Ascending aorta (tissue), 2 donors: ENCODE measurements at regions not wholly inside any gene's neighbourhood (a gene's known extent, or its start where the extent isn't known, plus 50 kb on each side); places are given as distances from the start of the nearest gene placed in this dataset.

ENCODE experiments used
- DNase-seq, 2 donors: peaks; one replicate each; pipeline ENCODE4 v3.0.0-alpha.2; 2019; ENCODE audit warnings: low spot score in 2 of 2
- H3K27ac ChIP-seq, 2 donors: fragments of 200-600 bp; sonication (generic); one replicate each; pipeline ENCODE4 v1.5.1; 2016 to 2017; ENCODE audit warnings: mild to moderate bottlenecking in 1 of 2
- H3K27me3 ChIP-seq: fragments of 200-600 bp; sonication (generic); one replicate; pipeline ENCODE4 v1.5.1; 2017
- H3K36me3 ChIP-seq, 2 donors: fragments of 200-600 bp; sonication (generic); one replicate each; pipeline ENCODE4 v1.5.1; 2016
- H3K4me1 ChIP-seq, 2 donors: fragments of 200-600 bp; sonication (generic); one replicate each; pipeline ENCODE4 v1.5.1; 2016 to 2017; ENCODE audit warnings: mild to moderate bottlenecking in 1 of 2
- H3K4me3 ChIP-seq, 2 donors: fragments of 200-600 bp; sonication (generic); one replicate each; pipeline ENCODE4 v1.5.1; 2016 to 2017; ENCODE audit warnings: mild to moderate bottlenecking in 1 of 2
- H3K9me3 ChIP-seq, 2 donors: fragments of 200-600 bp; sonication (generic); one replicate each; pipeline ENCODE4 v1.5.1; 2016
- intact Hi-C: fragments of 100-400 bp; cut with DNase I; formaldehyde crosslinking; loops from one replicate; pipeline ENCODE4 v1.15.1; 2023
- TF ChIP-seq, protein P1 (sequence below), 3 experiments: fragments of 200-600 bp in 2 of 3; fragments of 450-650 bp in 1 of 3; sonication (generic) in 2 of 3; IDR thresholded peaks; one replicate each; pipeline ENCODE4 v1.5.1; 2016 to 2019; ENCODE audit warnings: antibody characterized with exemption in 3 of 3, mild to moderate bottlenecking in 1 of 3, moderate library complexity in 1 of 3

GRCh38 chr14:46596236-46596635 lies 55.3 kb downstream of the RPL10L start:
- Histone ChIP-seq H3K27me3 (no peaks in the 10 kb centered on the region), H3K4me3 (no peak overlapping the region), H3K9me3 (no peaks in the 10 kb centered on the region), H3K4me1 (no peaks in the 10 kb centered on the region), H3K27ac (no peak overlapping the region), H3K36me3 (no peaks in the 10 kb centered on the region)
- TF ChIP-seq, protein P1, sequence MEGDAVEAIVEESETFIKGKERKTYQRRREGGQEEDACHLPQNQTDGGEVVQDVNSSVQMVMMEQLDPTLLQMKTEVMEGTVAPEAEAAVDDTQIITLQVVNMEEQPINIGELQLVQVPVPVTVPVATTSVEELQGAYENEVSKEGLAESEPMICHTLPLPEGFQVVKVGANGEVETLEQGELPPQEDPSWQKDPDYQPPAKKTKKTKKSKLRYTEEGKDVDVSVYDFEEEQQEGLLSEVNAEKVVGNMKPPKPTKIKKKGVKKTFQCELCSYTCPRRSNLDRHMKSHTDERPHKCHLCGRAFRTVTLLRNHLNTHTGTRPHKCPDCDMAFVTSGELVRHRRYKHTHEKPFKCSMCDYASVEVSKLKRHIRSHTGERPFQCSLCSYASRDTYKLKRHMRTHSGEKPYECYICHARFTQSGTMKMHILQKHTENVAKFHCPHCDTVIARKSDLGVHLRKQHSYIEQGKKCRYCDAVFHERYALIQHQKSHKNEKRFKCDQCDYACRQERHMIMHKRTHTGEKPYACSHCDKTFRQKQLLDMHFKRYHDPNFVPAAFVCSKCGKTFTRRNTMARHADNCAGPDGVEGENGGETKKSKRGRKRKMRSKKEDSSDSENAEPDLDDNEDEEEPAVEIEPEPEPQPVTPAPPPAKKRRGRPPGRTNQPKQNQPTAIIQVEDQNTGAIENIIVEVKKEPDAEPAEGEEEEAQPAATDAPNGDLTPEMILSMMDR (IDR thresholded peaks at IDR 0.05): no peak
- intact Hi-C loops: no loop called here
- DNase-seq: no peak

GRCh38 chr14:46582826-46583225 lies 68.8 kb downstream of the RPL10L start:
- no peaks in the 10 kb centered on the region for H3K9me3 ChIP-seq
- no peaks in the 10 kb centered on the region for H3K36me3 ChIP-seq
- H3K27ac ChIP-seq: no peak overlapping the region
- intact Hi-C loops: no loop called here
- TF ChIP-seq, protein P1 (IDR thresholded peaks at IDR 0.05): no peak
- no peak for DNase-seq
- no peak overlapping the region for H3K4me3 ChIP-seq
- no peaks in the 10 kb centered on the region for H3K4me1 ChIP-seq
- H3K27me3 ChIP-seq: no peaks in the 10 kb centered on the region

DNA sequence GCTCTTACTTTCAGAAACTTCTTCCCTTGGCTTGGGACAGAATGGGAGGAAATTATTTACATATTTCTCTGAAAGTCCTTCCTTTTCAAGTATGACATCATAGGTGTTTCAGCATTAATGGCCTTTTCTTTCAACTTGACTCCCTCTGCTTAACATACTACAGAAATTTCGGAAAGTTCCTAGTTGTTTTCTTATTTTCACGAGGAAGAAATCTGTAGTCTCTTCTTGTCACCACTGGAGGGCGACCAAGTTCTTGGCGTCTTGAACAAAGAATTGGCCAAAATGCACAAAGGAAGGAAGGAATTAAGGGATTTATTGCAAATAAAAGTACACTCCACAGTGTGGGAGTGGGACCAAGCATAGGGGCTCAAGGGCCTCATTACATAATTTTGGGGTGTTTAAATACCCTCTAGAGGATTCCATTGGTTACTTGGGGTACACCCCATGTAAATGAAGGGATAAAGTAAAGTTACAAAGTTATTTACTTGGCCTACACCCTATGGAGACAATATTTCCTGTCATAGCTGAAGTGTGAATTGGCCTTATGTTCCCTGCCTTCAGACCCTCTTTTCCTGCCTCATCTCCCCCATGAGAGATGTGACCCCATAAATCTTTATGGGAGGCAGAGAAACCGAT lies 70.4 kb downstream of the RPL10L start:
- DNase-seq: no peak
- Histone ChIP-seq H3K27me3 (no peaks in the 10 kb centered on the region), H3K27ac (no peak overlapping the region), H3K36me3 (no peaks in the 10 kb centered on the region), H3K4me3 (no peak overlapping the region), H3K9me3 (no peaks in the 10 kb centered on the region), H3K4me1 (no peaks in the 10 kb centered on the region)
- intact Hi-C loops: no loop called here
- TF ChIP-seq, protein P1 (IDR thresholded peaks at IDR 0.05): no peak

- no peak overlapping the region for H3K4me3 ChIP-seq
- intact Hi-C loops: no loop called here
- no peak for DNase-seq
- H3K4me1 ChIP-seq: no peaks in the 10 kb centered on the region
- H3K27me3 ChIP-seq: no peaks in the 10 kb centered on the region
- no peak overlapping the region for H3K27ac ChIP-seq
- no peaks in the 10 kb centered on the region for H3K36me3 ChIP-seq
- TF ChIP-seq, protein P1 (IDR thresholded peaks at IDR 0.05): no peak
- no peaks in the 10 kb centered on the region for H3K9me3 ChIP-seq
Measured at GRCh38 chr14:46574978-46575375, 76.6 kb downstream of the RPL10L start.

DNA sequence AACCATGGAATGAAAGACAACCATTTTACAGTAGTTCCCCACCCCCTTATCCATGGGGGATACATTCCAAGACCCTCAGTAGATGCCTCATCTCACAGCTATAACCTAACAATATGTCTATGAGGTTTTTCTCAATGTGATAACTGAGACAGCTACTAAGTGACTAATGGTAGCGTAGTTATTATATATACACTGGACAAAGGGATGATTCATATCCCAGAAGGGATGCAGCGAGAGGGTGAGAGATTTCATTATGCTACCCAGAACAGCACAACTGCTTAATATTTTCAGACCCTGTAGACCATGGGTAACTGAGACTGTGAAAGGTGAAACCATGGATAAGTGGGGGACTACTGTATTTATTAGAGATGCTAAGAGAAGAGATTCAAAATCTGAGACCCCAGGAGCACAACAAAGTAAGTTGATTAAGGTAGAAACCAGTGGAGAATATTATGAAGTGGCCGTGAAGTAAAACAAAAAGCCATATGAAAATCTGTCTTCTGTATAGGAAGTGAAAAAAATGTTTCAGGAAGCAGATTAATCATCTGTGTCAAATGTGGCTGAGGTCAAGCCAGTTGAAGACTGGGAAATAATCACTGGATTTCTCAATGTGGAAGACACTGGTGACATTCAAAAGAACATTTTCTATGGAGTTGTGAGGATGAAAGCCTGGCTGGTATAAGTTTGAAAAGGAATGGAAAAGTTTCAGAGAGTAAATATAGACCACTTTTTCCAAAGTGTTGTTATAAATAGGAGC lies 77.2 kb downstream of the RPL10L start:
- DNase-seq: no peak
- Histone ChIP-seq H3K27ac (no peak overlapping the region), H3K27me3 (no peaks in the 10 kb centered on the region), H3K4me1 (no peaks in the 10 kb centered on the region), H3K9me3 (no peaks in the 10 kb centered on the region), H3K4me3 (no peak overlapping the region), H3K36me3 (no peaks in the 10 kb centered on the region)
- TF ChIP-seq, protein P1 (IDR thresholded peaks at IDR 0.05): no peak
- intact Hi-C loops: no loop called here
